Stimulated activated naive CD8-positive, alpha-beta T cell treated with anti-CD3 and anti-CD28 coated beads, Interleukin-15, Interleukin-2, amounts not matched to agents 100 ng/mL and 50 ng/mL, for 24 hours (primary cell): ENCODE measurements at regions not wholly inside any gene's neighbourhood (a gene's known extent, or its start where the extent isn't known, plus 50 kb on each side); places are given as distances from the start of the nearest gene placed in this dataset.
"Not testable (repeated sequence)": the region's sequence is repeated elsewhere in the genome, so short reads cannot be mapped to it uniquely, and the experiment has no call there.

ENCODE experiments used
- H3K27ac Mint-ChIP-seq: one replicate; pipeline ENCODE4 v1.8.0; 2021; ENCODE audit warnings: mild to moderate bottlenecking, mixed read lengths
- H3K27me3 Mint-ChIP-seq: one replicate; pipeline ENCODE4 v1.8.0; 2021; ENCODE audit warnings: mixed read lengths
- H3K36me3 Mint-ChIP-seq: one replicate; pipeline ENCODE4 v1.8.0; 2021; ENCODE audit warnings: low read depth, mixed read lengths
- H3K4me1 Mint-ChIP-seq: one replicate; pipeline ENCODE4 v1.8.0; 2021; ENCODE audit warnings: low read depth, mixed read lengths
- H3K4me3 Mint-ChIP-seq: one replicate; pipeline ENCODE4 v1.8.0; 2021; ENCODE audit warnings: mild to moderate bottlenecking, mixed read lengths
- H3K9me3 Mint-ChIP-seq: one replicate; pipeline ENCODE4 v1.8.0; 2021; ENCODE audit warnings: mixed read lengths

DNA sequence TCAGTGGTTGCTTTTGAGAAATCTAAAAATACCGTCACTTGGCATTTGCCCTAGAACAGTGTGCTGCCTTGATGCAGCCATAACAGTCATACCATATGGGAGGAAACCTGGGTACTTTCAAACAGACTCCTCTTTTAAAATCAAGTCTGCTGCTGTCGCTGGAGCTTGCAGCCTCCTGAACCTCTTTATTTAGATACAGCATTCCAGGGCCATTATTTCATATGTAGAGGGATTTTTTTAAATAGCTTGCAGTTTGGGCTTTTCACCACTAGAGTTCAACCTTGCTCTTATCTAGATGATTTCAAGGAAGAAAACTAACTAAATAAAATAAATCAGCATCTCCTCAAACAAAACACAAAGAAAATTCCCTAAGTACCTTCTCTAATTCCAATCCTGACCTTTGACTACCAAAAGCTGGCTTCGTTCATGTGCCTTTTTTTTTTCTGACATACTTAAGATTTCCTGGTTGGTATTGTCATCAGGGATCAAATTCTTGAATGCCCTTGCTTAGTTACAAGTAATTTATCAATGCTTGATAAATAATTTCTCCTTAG, 111.6 kb downstream of the KBTBD8 start:
- H3K9me3 Mint-ChIP-seq, result peaks cover 2% of the 10 kb centered on the region
- H3K36me3 Mint-ChIP-seq, result no peaks in the 10 kb centered on the region
- H3K4me3 Mint-ChIP-seq, result no peak overlapping the region
- H3K27ac Mint-ChIP-seq, result no peak overlapping the region
- peaks cover 5% of the 10 kb centered on the region for H3K27me3 Mint-ChIP-seq
- H3K4me1 Mint-ChIP-seq, result peaks cover 4% of the 10 kb centered on the region

DNA sequence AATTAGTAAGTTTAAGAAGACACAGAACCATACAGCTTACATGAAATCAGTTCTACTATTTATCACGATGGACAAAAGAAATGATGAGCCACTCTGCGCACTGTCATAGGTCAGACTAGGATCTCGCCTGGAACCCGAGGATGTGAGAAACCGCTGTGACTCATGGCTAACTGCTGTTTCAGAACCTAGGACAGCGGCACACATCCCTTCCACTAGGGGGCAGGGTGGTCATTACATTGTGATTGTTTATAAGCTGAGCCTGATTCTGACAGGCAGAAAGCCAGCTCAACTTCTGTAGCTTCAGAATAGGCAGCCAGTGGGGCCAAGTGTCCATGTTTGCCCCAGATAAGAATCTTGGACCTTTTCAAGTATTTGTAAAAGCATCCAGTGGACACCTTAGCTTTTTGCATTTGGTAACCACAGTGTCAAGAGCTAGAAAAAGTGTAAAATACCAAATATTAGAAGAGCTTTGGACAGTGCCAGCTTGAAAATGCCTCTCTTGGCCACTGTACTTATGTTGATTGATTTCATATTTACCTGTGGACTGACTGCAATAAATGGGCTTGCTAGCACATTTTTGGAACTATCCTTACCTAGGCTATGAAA, 115.8 kb downstream of the KBTBD8 start:
- H3K27ac Mint-ChIP-seq, result no peak overlapping the region
- no peak overlapping the region for H3K4me3 Mint-ChIP-seq
- H3K9me3 Mint-ChIP-seq, result no peaks in the 10 kb centered on the region
- H3K4me1 Mint-ChIP-seq, result peaks cover 4% of the 10 kb centered on the region
- H3K27me3 Mint-ChIP-seq, result peaks cover 20% of the 10 kb centered on the region
- H3K36me3 Mint-ChIP-seq, result no peaks in the 10 kb centered on the region

DNA sequence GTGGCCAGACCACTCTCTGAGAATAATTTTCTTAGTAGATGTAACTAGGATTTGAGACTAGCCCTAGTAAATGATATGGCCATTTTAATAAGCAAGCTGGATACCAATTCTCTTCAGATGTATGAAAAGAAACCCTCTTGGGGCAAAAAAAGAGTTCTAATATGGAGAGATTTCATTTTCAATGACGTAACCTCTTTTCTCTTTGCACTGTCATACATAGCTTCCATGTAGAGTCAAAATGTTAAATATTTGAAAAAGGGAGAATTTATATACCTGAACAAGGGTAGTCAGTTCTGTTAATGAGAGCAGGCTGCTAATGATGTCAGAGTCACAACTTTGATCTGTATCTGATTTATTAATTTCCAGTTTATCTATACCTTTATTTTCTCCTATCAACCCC, 120.0 kb downstream of the KBTBD8 start:
- peaks cover 4% of the 10 kb centered on the region for H3K4me1 Mint-ChIP-seq
- no peaks in the 10 kb centered on the region for H3K9me3 Mint-ChIP-seq
- H3K4me3 Mint-ChIP-seq, result no peak overlapping the region
- no peaks in the 10 kb centered on the region for H3K36me3 Mint-ChIP-seq
- no peak overlapping the region for H3K27ac Mint-ChIP-seq
- peaks cover 22% of the 10 kb centered on the region for H3K27me3 Mint-ChIP-seq

DNA sequence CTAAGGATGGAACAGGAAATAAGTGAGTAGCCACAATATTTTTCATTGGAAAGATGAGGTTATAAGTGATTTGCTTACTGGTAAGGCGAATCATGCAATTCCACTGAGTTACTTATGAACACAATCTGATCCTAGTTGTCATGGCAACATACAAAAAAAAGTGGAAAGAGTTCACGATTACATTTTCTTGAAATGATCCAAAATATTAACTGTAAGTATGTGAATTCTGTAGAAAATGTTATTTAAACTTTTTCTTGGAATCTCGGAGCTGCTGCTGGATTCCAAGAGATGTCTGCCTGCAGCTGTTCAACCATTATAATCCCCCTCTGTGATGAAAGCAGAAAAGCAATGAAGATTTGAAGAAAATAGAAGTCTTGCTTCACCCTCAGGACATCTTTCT, 120.5 kb downstream of the KBTBD8 start:
- H3K27ac Mint-ChIP-seq, result no peak overlapping the region
- H3K4me3 Mint-ChIP-seq, result no peak overlapping the region
- H3K36me3 Mint-ChIP-seq, result no peaks in the 10 kb centered on the region
- no peaks in the 10 kb centered on the region for H3K9me3 Mint-ChIP-seq
- H3K27me3 Mint-ChIP-seq, result peaks cover 18% of the 10 kb centered on the region
- H3K4me1 Mint-ChIP-seq, result peaks cover 1% of the 10 kb centered on the region

DNA sequence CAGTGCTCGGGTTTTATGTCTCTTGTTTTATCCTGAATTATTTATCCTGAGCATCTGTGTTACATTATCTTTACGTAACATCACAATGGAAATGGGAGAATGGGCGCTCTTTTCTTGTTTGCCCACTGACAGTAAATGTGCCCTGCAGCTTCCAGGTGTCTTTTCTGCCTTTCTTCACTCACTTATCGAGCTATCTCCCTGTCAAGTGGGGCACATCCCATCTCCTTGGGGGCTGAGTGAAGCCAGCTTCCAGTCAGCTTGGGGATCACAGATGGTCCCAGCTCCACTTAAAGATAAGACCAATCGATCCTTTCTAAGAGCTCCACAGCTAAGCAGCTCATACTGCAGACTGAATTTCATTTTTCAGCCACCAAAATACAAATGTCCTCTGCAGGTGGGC, 125.8 kb downstream of the KBTBD8 start:
- Mint-ChIP-seq H3K4me1 (no peaks in the 10 kb centered on the region), H3K36me3 (no peaks in the 10 kb centered on the region), H3K4me3 (no peak overlapping the region), H3K27me3 (peaks cover 11% of the 10 kb centered on the region), H3K27ac (no peak overlapping the region), H3K9me3 (peaks cover 9% of the 10 kb centered on the region)

DNA sequence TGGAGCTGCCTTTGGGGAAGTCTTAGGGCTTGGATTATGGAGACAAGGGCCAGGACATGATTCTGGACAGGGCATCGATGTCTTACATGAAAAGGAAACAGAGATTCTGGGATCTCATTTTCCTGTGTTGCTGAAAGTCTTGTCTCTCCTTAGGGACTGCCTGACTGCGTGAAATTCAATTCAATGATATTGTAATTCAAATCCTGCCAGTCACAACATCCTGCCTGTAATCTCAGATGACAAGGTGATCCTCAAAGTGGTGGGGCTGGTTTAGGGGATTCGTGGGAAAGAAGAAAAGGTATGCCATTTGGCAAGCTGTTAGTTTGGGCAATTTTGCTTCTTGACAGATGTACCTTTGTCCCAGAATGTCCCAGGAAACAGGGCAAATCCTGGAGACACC, 129.1 kb downstream of the KBTBD8 start:
- peaks cover 26% of the 10 kb centered on the region for H3K27me3 Mint-ChIP-seq
- no peak overlapping the region for H3K4me3 Mint-ChIP-seq
- H3K27ac Mint-ChIP-seq, result no peak overlapping the region
- H3K4me1 Mint-ChIP-seq, result no peaks in the 10 kb centered on the region
- peaks cover 9% of the 10 kb centered on the region for H3K9me3 Mint-ChIP-seq
- no peaks in the 10 kb centered on the region for H3K36me3 Mint-ChIP-seq

DNA sequence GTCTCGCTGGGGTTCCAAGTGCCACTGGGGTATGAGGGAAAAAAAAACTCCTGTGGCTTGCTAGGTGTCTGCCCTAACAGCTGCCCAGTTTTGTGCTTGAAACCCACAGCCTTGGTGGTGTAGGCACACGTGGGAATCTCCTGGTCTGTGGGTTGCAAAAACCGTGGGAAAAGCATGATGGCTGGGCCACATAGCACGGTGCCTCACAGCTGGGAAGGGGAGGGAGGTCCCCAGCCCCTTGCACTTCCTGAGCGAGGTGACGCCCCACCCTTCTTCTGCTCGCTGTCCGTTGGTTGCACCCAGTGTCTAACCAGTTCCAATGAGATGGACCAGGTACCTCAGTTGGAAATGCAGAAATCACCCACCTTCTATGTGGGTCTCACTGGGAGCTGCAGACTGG, 144.3 kb downstream of the KBTBD8 start:
- no peaks in the 10 kb centered on the region for H3K4me1 Mint-ChIP-seq
- H3K27me3 Mint-ChIP-seq, result peaks cover 5% of the 10 kb centered on the region
- peaks cover 25% of the 10 kb centered on the region for H3K9me3 Mint-ChIP-seq

DNA sequence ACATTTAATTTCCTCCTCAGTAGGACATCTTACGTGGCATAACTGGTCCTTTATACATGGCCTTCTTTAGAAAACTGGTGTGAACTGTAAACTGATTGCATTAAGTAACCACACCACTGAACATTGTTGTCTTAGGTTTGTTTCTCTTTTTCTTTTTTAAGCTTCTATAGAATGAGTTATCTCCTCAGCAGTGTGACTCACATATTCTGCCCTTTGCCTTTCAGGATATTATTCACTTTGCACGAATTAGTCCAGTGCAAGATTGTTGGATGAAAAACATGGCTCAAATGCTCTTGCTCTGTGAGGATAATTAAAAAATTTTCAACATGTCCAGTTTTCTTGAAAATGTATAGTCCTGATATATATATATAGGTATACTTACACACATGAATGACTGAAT, 147.6 kb downstream of the KBTBD8 start:
- H3K4me3 Mint-ChIP-seq, result no peak overlapping the region
- H3K36me3 Mint-ChIP-seq, result peaks cover 3% of the 10 kb centered on the region
- peaks cover 10% of the 10 kb centered on the region for H3K9me3 Mint-ChIP-seq
- peaks cover 3% of the 10 kb centered on the region for H3K27me3 Mint-ChIP-seq
- no peak overlapping the region for H3K27ac Mint-ChIP-seq
- H3K4me1 Mint-ChIP-seq, result no peaks in the 10 kb centered on the region

More for the DNA sequence above, 144.3 kb downstream of the KBTBD8 start:
- no peak overlapping the region for H3K4me3 Mint-ChIP-seq
- H3K27ac Mint-ChIP-seq, result no peak overlapping the region
- peaks cover 7% of the 10 kb centered on the region for H3K36me3 Mint-ChIP-seq

DNA sequence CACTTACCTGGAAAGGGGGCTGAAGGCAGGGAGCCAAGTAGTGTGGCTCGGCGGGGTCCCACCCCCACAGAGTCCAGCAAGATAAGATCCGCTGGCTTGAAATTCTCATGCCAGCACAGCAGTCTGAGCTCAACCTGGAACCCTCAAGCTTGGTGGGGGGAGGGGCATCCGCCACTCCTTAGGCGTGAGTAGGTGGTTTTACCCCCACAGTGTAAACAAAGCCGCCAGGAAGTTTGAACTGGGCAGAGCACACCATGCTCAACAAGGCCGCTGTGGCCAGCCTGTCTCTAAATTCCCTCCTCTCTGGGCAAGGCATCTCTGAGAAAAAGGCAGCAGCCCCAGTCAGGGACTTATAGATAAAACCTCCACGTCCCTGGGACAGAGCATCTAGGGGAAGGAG, 156.3 kb downstream of the KBTBD8 start:
- no peak overlapping the region for H3K27ac Mint-ChIP-seq
- H3K4me1 Mint-ChIP-seq, result no peaks in the 10 kb centered on the region
- no peak overlapping the region for H3K4me3 Mint-ChIP-seq
- no peaks in the 10 kb centered on the region for H3K36me3 Mint-ChIP-seq
- peaks cover 15% of the 10 kb centered on the region for H3K9me3 Mint-ChIP-seq
- no peaks in the 10 kb centered on the region for H3K27me3 Mint-ChIP-seq

DNA sequence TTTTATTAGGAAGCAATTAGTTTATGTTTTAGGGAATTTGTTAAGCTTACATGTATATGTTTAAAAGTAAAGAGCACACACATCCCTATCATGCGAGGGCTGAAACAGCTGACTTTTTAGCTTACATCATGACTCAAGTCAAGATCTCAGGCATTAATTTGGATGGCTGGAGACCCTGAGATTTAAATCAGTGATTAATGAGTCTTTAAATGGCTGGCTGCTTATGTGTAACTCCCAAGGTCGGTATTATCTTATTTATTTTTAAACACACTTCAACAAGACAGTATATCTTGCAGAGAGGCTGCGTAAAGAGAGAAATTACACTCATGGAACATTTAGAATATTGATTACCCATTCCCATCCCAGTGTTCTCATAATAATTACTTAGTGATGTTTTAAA, 169.4 kb downstream of the KBTBD8 start:
- Mint-ChIP-seq H3K36me3 (no peaks in the 10 kb centered on the region), H3K4me1 (no peaks in the 10 kb centered on the region), H3K4me3 (no peak overlapping the region), H3K27ac (no peak overlapping the region), H3K9me3 (no peaks in the 10 kb centered on the region), H3K27me3 (peaks cover 4% of the 10 kb centered on the region)

DNA sequence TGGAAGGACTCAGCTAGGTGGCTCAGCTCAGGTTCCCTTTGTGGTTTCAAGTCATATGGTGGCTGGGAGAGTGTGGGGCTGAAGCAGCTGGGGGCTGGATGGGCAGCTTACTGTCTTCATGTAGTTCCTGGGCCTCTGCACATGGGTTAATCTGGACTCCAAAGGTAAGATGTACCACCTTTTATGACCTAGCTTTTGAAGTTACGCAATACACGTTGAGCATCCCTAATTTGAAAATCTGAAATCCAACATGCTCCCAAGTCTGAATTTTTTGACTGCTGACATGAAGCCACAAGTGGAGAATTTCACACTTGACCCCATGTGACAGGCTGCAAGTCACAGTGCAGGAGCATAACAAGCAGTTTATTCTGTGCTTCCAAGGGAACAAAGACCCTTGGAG, 173.7 kb downstream of the KBTBD8 start:
- Mint-ChIP-seq H3K27ac (no peak overlapping the region), H3K4me3 (no peak overlapping the region), H3K27me3 (peaks cover 4% of the 10 kb centered on the region)

DNA sequence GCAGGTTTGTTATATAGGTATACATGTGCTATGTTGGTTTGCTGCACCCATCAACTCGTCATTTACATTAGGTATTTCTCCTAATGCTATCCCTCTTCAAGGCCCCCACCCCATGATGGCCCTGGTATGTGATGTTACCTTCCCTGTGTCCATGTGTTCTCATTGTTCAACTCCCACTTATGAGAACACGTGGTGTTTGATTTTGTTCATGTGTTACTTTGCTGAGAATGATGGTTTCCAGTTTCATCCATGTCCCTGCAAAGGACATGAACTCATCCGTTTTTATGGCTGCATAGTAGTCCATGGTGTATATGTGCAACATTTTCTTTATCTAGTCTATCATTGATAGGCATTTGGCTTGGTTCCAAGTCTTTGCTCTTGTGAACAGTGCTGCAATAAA, 175.0 kb downstream of the KBTBD8 start:
- not testable (repeated sequence) for H3K4me3 Mint-ChIP-seq, H3K27me3 Mint-ChIP-seq, H3K36me3 Mint-ChIP-seq, H3K27ac Mint-ChIP-seq, H3K4me1 Mint-ChIP-seq
- peaks cover 13% of the 10 kb centered on the region for H3K9me3 Mint-ChIP-seq

More for the DNA sequence above, 173.7 kb downstream of the KBTBD8 start:
- H3K4me1 Mint-ChIP-seq, result no peaks in the 10 kb centered on the region
- no peaks in the 10 kb centered on the region for H3K36me3 Mint-ChIP-seq
- H3K9me3 Mint-ChIP-seq, result peaks cover 7% of the 10 kb centered on the region

DNA sequence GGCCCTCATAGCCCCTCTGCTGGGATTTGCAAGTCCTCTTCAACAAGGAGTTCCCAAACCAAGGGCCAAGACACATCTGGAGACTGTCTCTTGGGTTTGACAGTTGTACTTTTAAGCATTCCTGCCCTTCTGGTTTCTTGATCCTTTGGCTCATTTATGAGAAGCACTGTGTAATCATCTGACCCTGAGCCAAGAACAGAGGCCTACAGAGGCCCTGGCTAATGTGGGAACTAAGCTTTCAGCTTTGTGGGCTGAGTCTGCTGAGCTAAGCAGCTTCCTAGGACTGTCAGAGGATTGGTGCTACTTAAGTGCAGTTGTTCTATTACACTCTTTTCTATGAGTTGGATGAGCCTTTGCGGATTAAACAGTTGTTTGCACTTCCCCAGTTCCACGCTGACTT, 178.3 kb downstream of the KBTBD8 start:
- Mint-ChIP-seq H3K4me3 (no peak overlapping the region), H3K27me3 (no peaks in the 10 kb centered on the region), H3K4me1 (no peaks in the 10 kb centered on the region)

DNA sequence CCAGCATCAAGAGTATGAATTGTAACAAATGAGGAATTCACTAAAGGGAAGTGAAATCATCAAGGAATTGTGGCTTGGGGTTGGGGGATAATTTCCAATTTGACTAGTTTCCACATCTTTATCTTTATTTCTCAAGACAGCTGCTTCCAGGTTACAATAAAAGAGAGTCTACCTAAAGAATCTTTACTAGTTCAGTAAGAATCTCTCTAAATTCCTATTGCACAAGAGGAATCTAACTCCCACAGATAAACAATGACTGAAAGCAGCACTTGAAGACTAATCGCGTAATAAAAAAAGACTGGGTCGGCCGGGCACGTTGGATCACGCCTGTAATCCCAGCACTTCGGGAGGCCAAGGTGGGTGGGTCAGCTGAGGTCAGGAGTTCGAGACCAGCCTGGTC, 194.4 kb downstream of the KBTBD8 start:
- no peaks in the 10 kb centered on the region for H3K4me1 Mint-ChIP-seq
- H3K27ac Mint-ChIP-seq, result no peak overlapping the region
- H3K27me3 Mint-ChIP-seq, result no peaks in the 10 kb centered on the region
- H3K9me3 Mint-ChIP-seq, result peaks cover 4% of the 10 kb centered on the region
- no peak overlapping the region for H3K4me3 Mint-ChIP-seq
- H3K36me3 Mint-ChIP-seq, result no peaks in the 10 kb centered on the region

More for the DNA sequence above, 178.3 kb downstream of the KBTBD8 start:
- Mint-ChIP-seq H3K36me3 (no peaks in the 10 kb centered on the region), H3K27ac (no peak overlapping the region), H3K9me3 (peaks cover 13% of the 10 kb centered on the region)

DNA sequence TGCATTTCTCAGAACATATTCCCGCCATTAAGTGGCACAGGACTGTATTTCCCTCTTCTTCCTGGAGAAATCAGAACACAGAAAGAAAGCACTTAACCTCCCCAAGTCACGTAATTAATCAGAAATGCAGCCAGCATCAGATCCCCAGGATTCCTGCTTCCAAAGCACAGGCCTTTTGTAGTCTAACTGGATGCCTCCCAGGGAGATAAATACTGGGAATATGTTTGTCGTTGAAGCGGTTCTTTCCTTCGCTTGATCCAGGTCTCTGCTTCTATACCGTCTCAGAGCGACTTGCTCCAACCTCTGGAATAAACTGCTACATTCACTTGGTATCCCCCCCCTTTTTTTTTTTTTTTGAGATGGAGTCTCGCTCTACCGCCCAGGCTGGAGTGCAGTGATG, 198.6 kb downstream of the KBTBD8 start:
- no peak overlapping the region for H3K4me3 Mint-ChIP-seq
- no peaks in the 10 kb centered on the region for H3K36me3 Mint-ChIP-seq
- H3K9me3 Mint-ChIP-seq, result peaks cover 3% of the 10 kb centered on the region
- no peaks in the 10 kb centered on the region for H3K4me1 Mint-ChIP-seq
- H3K27ac Mint-ChIP-seq, result no peak overlapping the region
- no peaks in the 10 kb centered on the region for H3K27me3 Mint-ChIP-seq

DNA sequence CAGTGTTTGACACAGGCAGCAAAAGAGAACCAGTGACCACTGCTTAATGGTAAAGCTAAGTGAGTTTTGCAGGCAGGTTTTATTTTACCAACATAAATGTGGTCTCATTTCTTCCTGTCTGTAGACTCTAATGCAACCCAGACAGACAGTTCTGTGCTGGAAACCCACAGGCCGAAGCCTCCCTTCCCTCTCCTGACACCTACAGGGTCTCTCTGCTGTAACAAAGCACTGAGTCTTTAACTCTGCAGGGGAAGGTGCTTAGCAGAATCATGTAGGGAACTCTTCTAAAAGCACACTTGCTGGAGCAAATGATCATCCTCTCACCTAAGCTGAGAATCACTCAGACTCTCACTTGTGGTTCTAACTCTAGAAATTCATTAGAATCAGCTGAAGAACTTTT, 200.3 kb downstream of the KBTBD8 start:
- H3K4me1 Mint-ChIP-seq, result no peaks in the 10 kb centered on the region
- no peak overlapping the region for H3K4me3 Mint-ChIP-seq
- no peaks in the 10 kb centered on the region for H3K27me3 Mint-ChIP-seq
- H3K9me3 Mint-ChIP-seq, result no peaks in the 10 kb centered on the region
- no peak overlapping the region for H3K27ac Mint-ChIP-seq
- H3K36me3 Mint-ChIP-seq, result no peaks in the 10 kb centered on the region
